Right lobe of liver (tissue), 4 donors: ENCODE measurements at regions not wholly inside any gene's neighbourhood (a gene's known extent, or its start where the extent isn't known, plus 50 kb on each side); places are given as distances from the start of the nearest gene placed in this dataset.

Experiments used
- CTCF ChIP-seq, 4 donors: fragments of 200-600 bp in 3 of 4; fragments of 450-650 bp in 1 of 4; IDR thresholded peaks; one replicate each; pipeline versions ENCODE4 v1.5.1 to v1.8.0; 2016 to 2022; ENCODE audit warnings: antibody characterized with exemption in 4 of 4, mild to moderate bottlenecking in 2 of 4
- POLR2A ChIP-seq: fragments of 450-650 bp; IDR thresholded peaks from one replicate; pipeline ENCODE4 v1.6.1; 2017; ENCODE audit warnings: antibody characterized with exemption, mild to moderate bottlenecking
- donor health status: DM: no; HTN: no; CAD: no.
- donor health status: DM: no; HTN: no; CAD: no.
- donor health status: DM: no; HTN: yes; CAD: no.

- TF ChIP-seq CTCF (IDR thresholded peaks at IDR 0.05) (no peak), POLR2A (no peak)
Observed at GRCh38 chr12:105922670-105923102, 216.1 kb downstream of the NUAK1 start.
